ENCODE measurements at regions not wholly inside any gene's neighbourhood (a gene's known extent, or its start where the extent isn't known, plus 50 kb on each side); places are given as distances from the start of the nearest gene placed in this dataset.

GRCh38 chr6:50277774-50278173 lies 228.0 kb upstream of the DEFB112 start:
- DNase-seq = no peak
- no peaks in the 10 kb centered on the region for H3K27me3 ChIP-seq
- H3K36me3 ChIP-seq = no peaks in the 10 kb centered on the region
- H3K9me3 ChIP-seq = no peaks in the 10 kb centered on the region
- no peak overlapping the region for H3K4me3 ChIP-seq
- intact Hi-C loops (cut with DNase I; ENCODE audit: low total_unique reads) (no loop called here), in situ Hi-C loops (cut with MboI; ENCODE audit: low pct_ligation_motif_present in 1 of 4, low pct_unique_long_range_greater_than_20kb in 1 of 4, low sequenced_read_pairs in 3 of 4) (no loop called here)
- TF ChIP-seq CTCF (IDR thresholded peaks at IDR 0.05) = no peak
- no peak for TF ChIP-seq POLR2A (IDR thresholded peaks at IDR 0.05)
- TF ChIP-seq EP300 (IDR thresholded peaks at IDR 0.05; ENCODE audit: low read depth) = no peak
- TF ChIP-seq POLR2AphosphoS5 (IDR thresholded peaks at IDR 0.05) = no peak
- H3K4me1 ChIP-seq = no peaks in the 10 kb centered on the region
- no peak overlapping the region for H3K27ac ChIP-seq
- WGBS, 2 donors (ENCODE audit: low coverage in 1 of 2) = 46 to 55% methylated on average over 2 of the region's 2 CpGs

GRCh38 chr6:50278663-50279062 lies 228.9 kb upstream of the DEFB112 start:
- H3K36me3 ChIP-seq = no peaks in the 10 kb centered on the region
- no peaks in the 10 kb centered on the region for H3K27me3 ChIP-seq
- H3K9me3 ChIP-seq = no peaks in the 10 kb centered on the region
- H3K27ac ChIP-seq = no peak overlapping the region
- intact Hi-C loops (cut with DNase I; ENCODE audit: low total_unique reads) (no loop called here), in situ Hi-C loops (cut with MboI; ENCODE audit: low pct_ligation_motif_present in 1 of 4, low pct_unique_long_range_greater_than_20kb in 1 of 4, low sequenced_read_pairs in 3 of 4) (no loop called here)
- H3K4me3 ChIP-seq = no peak overlapping the region
- WGBS, 2 donors (ENCODE audit: low coverage in 1 of 2) = 23 to 27% methylated on average over 2 of the region's 2 CpGs
- TF ChIP-seq POLR2AphosphoS5 (IDR thresholded peaks at IDR 0.05) (no peak), POLR2A (IDR thresholded peaks at IDR 0.05) (no peak), CTCF (IDR thresholded peaks at IDR 0.05) (no peak), EP300 (IDR thresholded peaks at IDR 0.05; ENCODE audit: low read depth) (no peak)
- DNase-seq = no peak
- H3K4me1 ChIP-seq = no peaks in the 10 kb centered on the region

- no peak for TF ChIP-seq EP300 (IDR thresholded peaks at IDR 0.05; ENCODE audit: low read depth)
- no peak for TF ChIP-seq POLR2A (IDR thresholded peaks at IDR 0.05)
- TF ChIP-seq CTCF (IDR thresholded peaks at IDR 0.05) = no peak
- TF ChIP-seq POLR2AphosphoS5 (IDR thresholded peaks at IDR 0.05) = no peak
- DNase-seq = no peak
- WGBS, 2 donors (ENCODE audit: low coverage in 1 of 2) = 64 to 83% methylated on average over 2 of the region's 2 CpGs
Measured at GRCh38 chr6:50285735-50286134, 236.0 kb upstream of the DEFB112 start.

GRCh38 chr6:50288241-50288640 lies 238.5 kb upstream of the DEFB112 start:
- 10 to 35% methylated on average over 1 of the region's 1 CpG for WGBS, 2 donors (ENCODE audit: low coverage in 1 of 2)
- in situ Hi-C loops (cut with MboI; ENCODE audit: low pct_ligation_motif_present in 1 of 4, low pct_unique_long_range_greater_than_20kb in 1 of 4, low sequenced_read_pairs in 3 of 4) = no loop called here
- no peak for DNase-seq

More at GRCh38 chr6:50285735-50286134, 236.0 kb upstream of the DEFB112 start:
- H3K27ac ChIP-seq = no peak overlapping the region
- H3K27me3 ChIP-seq = no peaks in the 10 kb centered on the region
- H3K9me3 ChIP-seq = no peaks in the 10 kb centered on the region
- H3K4me1 ChIP-seq = no peaks in the 10 kb centered on the region
- H3K4me3 ChIP-seq = no peak overlapping the region
- no peaks in the 10 kb centered on the region for H3K36me3 ChIP-seq
- in situ Hi-C loops (cut with MboI; ENCODE audit: low pct_ligation_motif_present in 1 of 4, low pct_unique_long_range_greater_than_20kb in 1 of 4, low sequenced_read_pairs in 3 of 4) = no loop called here
- intact Hi-C loops (cut with DNase I; ENCODE audit: low total_unique reads) = no loop called here

More at GRCh38 chr6:50288241-50288640, 238.5 kb upstream of the DEFB112 start:
- Histone ChIP-seq H3K27me3 (no peaks in the 10 kb centered on the region), H3K27ac (no peak overlapping the region), H3K4me1 (no peaks in the 10 kb centered on the region), H3K9me3 (no peaks in the 10 kb centered on the region), H3K36me3 (no peaks in the 10 kb centered on the region), H3K4me3 (no peak overlapping the region)
- intact Hi-C loops (cut with DNase I; ENCODE audit: low total_unique reads) = no loop called here
- TF ChIP-seq POLR2AphosphoS5 (IDR thresholded peaks at IDR 0.05) (no peak), EP300 (IDR thresholded peaks at IDR 0.05; ENCODE audit: low read depth) (no peak), POLR2A (IDR thresholded peaks at IDR 0.05) (no peak), CTCF (IDR thresholded peaks at IDR 0.05) (no peak)
